GM23338 (cell line): ENCODE measurements at regions not wholly inside any gene's neighbourhood (a gene's known extent, or its start where the extent isn't known, plus 50 kb on each side); places are given as distances from the start of the nearest gene placed in this dataset.

Experiments used
- ATAC-seq: fragments of 200-7000 bp; cut with Tn5 transposase; 3 replicates; pipeline ENCODE4 v1.9.1; 2020
- DNase-seq: peaks from one replicate; pipeline ENCODE4 v3.0.0-alpha.2; 2015; ENCODE audit warnings: low spot score
- H2AFZ ChIP-seq: fragments of 200-600 bp; sonication (generic); 2 replicates; pipeline ENCODE4 v1.8.0; 2016; ENCODE audit warnings: antibody characterized with exemption, mild to moderate bottlenecking, moderate library complexity
- H3F3A ChIP-seq: fragments of 200-600 bp; sonication (generic); replicated peaks from 2 replicates; pipeline ENCODE4 v1.8.0; 2017; ENCODE audit warnings: antibody characterized with exemption, mixed run types, low read depth
- H3K27ac ChIP-seq: fragments of 200-600 bp; sonication (generic); 2 replicates; pipeline ENCODE4 v1.6.1; 2016; ENCODE audit warnings: low read depth
- H3K27me3 ChIP-seq: fragments of 200-600 bp; sonication (generic); 2 replicates; pipeline ENCODE4 v1.8.0; 2016; ENCODE audit warnings: mild to moderate bottlenecking, mixed run types, moderate library complexity; ENCODE audit not compliant: insufficient read depth
- H3K36me3 ChIP-seq: fragments of 200-600 bp; sonication (generic); 2 replicates; pipeline ENCODE4 v1.8.0; 2016; ENCODE audit warnings: mild to moderate bottlenecking; ENCODE audit not compliant: insufficient read depth
- H3K4me1 ChIP-seq: fragments of 200-600 bp; sonication (generic); 2 replicates; pipeline ENCODE4 v1.8.0; 2016; ENCODE audit warnings: mild to moderate bottlenecking, moderate library complexity; ENCODE audit not compliant: insufficient read depth
- H3K4me2 ChIP-seq: fragments of 200-600 bp; sonication (generic); 2 replicates; pipeline ENCODE4 v1.7.1; 2017; ENCODE audit warnings: mixed run types
- H3K4me3 ChIP-seq: fragments of 200-600 bp; sonication (generic); 2 replicates; pipeline ENCODE4 v1.6.1; 2016; ENCODE audit warnings: mixed run types
- H3K79me2 ChIP-seq: fragments of 200-600 bp; sonication (generic); replicated peaks from 2 replicates; pipeline ENCODE4 v1.8.0; 2017; ENCODE audit warnings: mild to moderate bottlenecking; ENCODE audit not compliant: insufficient read depth
- H3K9me2 ChIP-seq: fragments of 200-600 bp; sonication (generic); 2 replicates; pipeline ENCODE4 v1.8.0; 2017; ENCODE audit not compliant: insufficient read depth
- H4K20me1 ChIP-seq: fragments of 200-600 bp; sonication (generic); replicated peaks from 2 replicates; pipeline ENCODE4 v1.8.0; 2017; ENCODE audit warnings: mild to moderate bottlenecking; ENCODE audit not compliant: insufficient read depth
- H3K27ac Mint-ChIP-seq: 2 replicates; pipeline ENCODE4 v1.8.0; 2020; ENCODE audit warnings: inconsistent platforms, mild to moderate bottlenecking, moderate library complexity, mixed read lengths
- H3K27me3 Mint-ChIP-seq: 3 replicates; pipeline ENCODE4 v1.8.0; 2022; ENCODE audit warnings: low read depth, mild to moderate bottlenecking, moderate library complexity, mixed read lengths, inconsistent platforms; ENCODE audit not compliant: insufficient read depth, poor library complexity
- H3K36me3 Mint-ChIP-seq: 3 replicates; pipeline ENCODE4 v1.8.0; 2021; ENCODE audit warnings: low read depth, mild to moderate bottlenecking, inconsistent platforms, moderate library complexity, mixed read lengths
- H3K4me1 Mint-ChIP-seq: 3 replicates; pipeline ENCODE4 v1.8.0; 2020; ENCODE audit warnings: mild to moderate bottlenecking, inconsistent platforms, mixed read lengths
- H3K4me3 Mint-ChIP-seq: 3 replicates; pipeline ENCODE4 v1.8.0; 2021; ENCODE audit warnings: moderate library complexity, mild to moderate bottlenecking, inconsistent platforms, mixed read lengths
- H3K9me3 Mint-ChIP-seq: 3 replicates; pipeline ENCODE4 v1.8.0; 2020; ENCODE audit warnings: moderate library complexity, mild to moderate bottlenecking, inconsistent platforms, mixed read lengths
- NANOG ChIP-seq: IDR thresholded peaks from 2 replicates; pipeline ENCODE4 v1.6.1; 2016; ENCODE audit warnings: antibody characterized with exemption, borderline replicate concordance
- POLR2AphosphoS5 ChIP-seq: IDR thresholded peaks from 2 replicates; pipeline ENCODE4 v1.6.1; 2016; ENCODE audit warnings: antibody characterized with exemption, low read depth
- REST ChIP-seq: IDR thresholded peaks from one replicate; pipeline ENCODE4 v1.6.1; 2018; ENCODE audit warnings: antibody characterized with exemption; ENCODE audit not compliant: unreplicated experiment
- TF ChIP-seq, protein P1 (sequence below): fragments of 250-450 bp; sonication (Bioruptor Pico); IDR thresholded peaks from 2 replicates; pipeline ENCODE4 v1.5.0; 2020; ENCODE audit warnings: mild to moderate bottlenecking, moderate library complexity

GRCh38 chr15:66644000-66644787 is 57.8 kb upstream of the SMAD6 start (continued):
- TF ChIP-seq, protein P1, sequence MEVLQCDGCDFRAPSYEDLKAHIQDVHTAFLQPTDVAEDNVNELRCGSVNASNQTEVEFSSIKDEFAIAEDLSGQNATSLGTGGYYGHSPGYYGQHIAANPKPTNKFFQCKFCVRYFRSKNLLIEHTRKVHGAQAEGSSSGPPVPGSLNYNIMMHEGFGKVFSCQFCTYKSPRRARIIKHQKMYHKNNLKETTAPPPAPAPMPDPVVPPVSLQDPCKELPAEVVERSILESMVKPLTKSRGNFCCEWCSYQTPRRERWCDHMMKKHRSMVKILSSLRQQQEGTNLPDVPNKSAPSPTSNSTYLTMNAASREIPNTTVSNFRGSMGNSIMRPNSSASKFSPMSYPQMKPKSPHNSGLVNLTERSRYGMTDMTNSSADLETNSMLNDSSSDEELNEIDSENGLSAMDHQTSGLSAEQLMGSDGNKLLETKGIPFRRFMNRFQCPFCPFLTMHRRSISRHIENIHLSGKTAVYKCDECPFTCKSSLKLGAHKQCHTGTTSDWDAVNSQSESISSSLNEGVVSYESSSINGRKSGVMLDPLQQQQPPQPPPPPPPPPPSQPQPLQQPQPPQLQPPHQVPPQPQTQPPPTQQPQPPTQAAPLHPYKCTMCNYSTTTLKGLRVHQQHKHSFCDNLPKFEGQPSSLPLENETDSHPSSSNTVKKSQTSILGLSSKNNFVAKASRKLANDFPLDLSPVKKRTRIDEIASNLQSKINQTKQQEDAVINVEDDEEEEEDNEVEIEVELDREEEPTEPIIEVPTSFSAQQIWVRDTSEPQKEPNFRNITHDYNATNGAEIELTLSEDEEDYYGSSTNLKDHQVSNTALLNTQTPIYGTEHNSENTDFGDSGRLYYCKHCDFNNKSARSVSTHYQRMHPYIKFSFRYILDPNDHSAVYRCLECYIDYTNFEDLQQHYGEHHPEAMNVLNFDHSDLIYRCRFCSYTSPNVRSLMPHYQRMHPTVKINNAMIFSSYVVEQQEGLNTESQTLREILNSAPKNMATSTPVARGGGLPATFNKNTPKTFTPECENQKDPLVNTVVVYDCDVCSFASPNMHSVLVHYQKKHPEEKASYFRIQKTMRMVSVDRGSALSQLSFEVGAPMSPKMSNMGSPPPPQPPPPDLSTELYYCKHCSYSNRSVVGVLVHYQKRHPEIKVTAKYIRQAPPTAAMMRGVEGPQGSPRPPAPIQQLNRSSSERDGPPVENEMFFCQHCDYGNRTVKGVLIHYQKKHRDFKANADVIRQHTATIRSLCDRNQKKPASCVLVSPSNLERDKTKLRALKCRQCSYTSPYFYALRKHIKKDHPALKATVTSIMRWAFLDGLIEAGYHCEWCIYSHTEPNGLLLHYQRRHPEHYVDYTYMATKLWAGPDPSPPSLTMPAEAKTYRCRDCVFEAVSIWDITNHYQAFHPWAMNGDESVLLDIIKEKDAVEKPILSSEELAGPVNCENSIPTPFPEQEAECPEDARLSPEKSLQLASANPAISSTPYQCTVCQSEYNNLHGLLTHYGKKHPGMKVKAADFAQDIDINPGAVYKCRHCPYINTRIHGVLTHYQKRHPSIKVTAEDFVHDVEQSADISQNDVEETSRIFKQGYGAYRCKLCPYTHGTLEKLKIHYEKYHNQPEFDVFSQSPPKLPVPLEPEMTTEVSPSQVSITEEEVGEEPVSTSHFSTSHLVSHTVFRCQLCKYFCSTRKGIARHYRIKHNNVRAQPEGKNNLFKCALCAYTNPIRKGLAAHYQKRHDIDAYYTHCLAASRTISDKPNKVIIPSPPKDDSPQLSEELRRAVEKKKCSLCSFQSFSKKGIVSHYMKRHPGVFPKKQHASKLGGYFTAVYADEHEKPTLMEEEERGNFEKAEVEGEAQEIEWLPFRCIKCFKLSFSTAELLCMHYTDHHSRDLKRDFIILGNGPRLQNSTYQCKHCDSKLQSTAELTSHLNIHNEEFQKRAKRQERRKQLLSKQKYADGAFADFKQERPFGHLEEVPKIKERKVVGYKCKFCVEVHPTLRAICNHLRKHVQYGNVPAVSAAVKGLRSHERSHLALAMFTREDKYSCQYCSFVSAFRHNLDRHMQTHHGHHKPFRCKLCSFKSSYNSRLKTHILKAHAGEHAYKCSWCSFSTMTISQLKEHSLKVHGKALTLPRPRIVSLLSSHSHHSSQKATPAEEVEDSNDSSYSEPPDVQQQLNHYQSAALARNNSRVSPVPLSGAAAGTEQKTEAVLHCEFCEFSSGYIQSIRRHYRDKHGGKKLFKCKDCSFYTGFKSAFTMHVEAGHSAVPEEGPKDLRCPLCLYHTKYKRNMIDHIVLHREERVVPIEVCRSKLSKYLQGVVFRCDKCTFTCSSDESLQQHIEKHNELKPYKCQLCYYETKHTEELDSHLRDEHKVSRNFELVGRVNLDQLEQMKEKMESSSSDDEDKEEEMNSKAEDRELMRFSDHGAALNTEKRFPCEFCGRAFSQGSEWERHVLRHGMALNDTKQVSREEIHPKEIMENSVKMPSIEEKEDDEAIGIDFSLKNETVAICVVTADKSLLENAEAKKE (CRISPR knock-in tag), result no peak

- Histone ChIP-seq H3K4me2 (no peak overlapping the region), H3K9me2 (no peaks in the 10 kb centered on the region), H3K4me1 (peaks cover 7% of the 10 kb centered on the region; the same call in 1 of the 2 replicates), H3K36me3 (no peaks in the 10 kb centered on the region), H3K27me3 (no peaks in the 10 kb centered on the region), H4K20me1 (no peaks in the 10 kb centered on the region), H3K4me3 (no peak overlapping the region), H2AFZ (peak overlapping the region; percentile 81), H3F3A (no peaks in the 10 kb centered on the region), H3K27ac (no peak overlapping the region), H3K79me2 (no peaks in the 10 kb centered on the region)
- Mint-ChIP-seq H3K27ac (no peak overlapping the region), H3K9me3 (no peaks in the 10 kb centered on the region), H3K36me3 (no peaks in the 10 kb centered on the region), H3K4me1 (peaks cover 17% of the 10 kb centered on the region; the same call in 2 of the 3 replicates), H3K27me3 (peaks cover 10% of the 10 kb centered on the region), H3K4me3 (no peak overlapping the region)
- DNase-seq, result no peak
- no peak for ATAC-seq
- no peak for TF ChIP-seq NANOG
- TF ChIP-seq REST, result no peak
- TF ChIP-seq, protein P1 (CRISPR knock-in tag), result no peak
- no peak for TF ChIP-seq POLR2AphosphoS5
Observed at GRCh38 chr15:66644869-66645268, 57.2 kb upstream of the SMAD6 start.
